GM12878 (cell line): ENCODE measurements at regions not wholly inside any gene's neighbourhood (a gene's known extent, or its start where the extent isn't known, plus 50 kb on each side); places are given as distances from the start of the nearest gene placed in this dataset.

Experiments used
- ATAC-seq: fragments of 200-7000 bp; cut with Tn5 transposase; 3 replicates; pipeline ENCODE4 v1.9.1; 2020; ENCODE audit warnings: mild to moderate bottlenecking, moderate library complexity
- BruUV-seq: library from RNA; stranded (reverse); fragments of 400-500 nt; replicated peaks from 2 replicates; lab custom pipeline; 2021; lab: Mats Ljungman, UMichigan
- CTCF ChIA-PET: fragments of 300-600 bp; sonication (Branson Sonifier 250); formaldehyde crosslinking; extraction: SDS; loops from one replicate; lab custom pipeline; 2021; ENCODE audit warnings: inconsistent platforms; lab: Yijun Ruan, JAX
- POLR2A ChIA-PET: fragments of 350-600 bp; formaldehyde crosslinking; extraction: SDS; loops from one replicate; lab custom pipeline; 2021; ENCODE audit warnings: inconsistent platforms; lab: Charles Lee
- RAD21 ChIA-PET: fragments of 300-600 bp; sonication (Branson Sonifier 250); formaldehyde crosslinking; loops from one replicate; lab custom pipeline; 2023; ENCODE audit warnings: antibody characterized with exemption; ENCODE audit not compliant: unreplicated experiment; lab: Charles Lee
- SMC1A ChIA-PET: fragments of 300-600 bp; sonication (Branson Sonifier 250); formaldehyde crosslinking; loops from one replicate; lab custom pipeline; 2023; ENCODE audit not compliant: unreplicated experiment, uncharacterized antibody; lab: Charles Lee
- DNase-seq: peaks from one replicate; pipeline ENCODE4 v3.0.0-alpha.2; 2011; ENCODE audit warnings: low read depth, low spot score
- FAIRE-seq: peaks from 3 replicates; lab custom pipeline; 2011; peaks lifted over from hg19 to GRCh38; lab: Jason Lieb, UNC
- H2AFZ ChIP-seq: 2 replicates; pipeline ENCODE4 v1.6.0; 2011; ENCODE audit warnings: low read depth, low read length, control low read depth; ENCODE audit not compliant: control insufficient read depth
- H3K27ac ChIP-seq: 2 replicates; pipeline ENCODE4 v1.5.1; 2011; ENCODE audit warnings: control low read depth; ENCODE audit not compliant: control insufficient read depth, insufficient read depth
- H3K27me3 ChIP-seq, 2 experiments: replicated peaks in 1 of 2; 2 replicates each; pipeline versions ENCODE4 v1.6.0 to v1.6.1; 2011; ENCODE audit warnings: low read length in 1 of 2; ENCODE audit not compliant: control insufficient read depth in 2 of 2, insufficient read depth in 2 of 2
- H3K36me3 ChIP-seq, 2 experiments: 2 replicates each; pipeline ENCODE4 v1.5.1; 2011; ENCODE audit warnings: low read length in 1 of 2; ENCODE audit not compliant: control insufficient read depth in 2 of 2, insufficient read depth in 2 of 2
- H3K4me1 ChIP-seq: 2 replicates; pipeline ENCODE4 v1.6.1; 2011; ENCODE audit warnings: mild to moderate bottlenecking, low read length, moderate library complexity, mixed read lengths; ENCODE audit not compliant: control insufficient read depth, insufficient read depth
- H3K4me2 ChIP-seq: 2 replicates; pipeline ENCODE4 v1.6.0; 2011; ENCODE audit warnings: control low read depth; ENCODE audit not compliant: control insufficient read depth, insufficient read depth
- H3K4me3 ChIP-seq: fragments of 200-600 bp; sonication (generic); 2 replicates; pipeline ENCODE4 v1.5.1; 2016
- H3K79me2 ChIP-seq: 2 replicates; pipeline ENCODE4 v1.6.0; 2011; ENCODE audit warnings: low read length; ENCODE audit not compliant: control insufficient read depth, insufficient read depth
- H3K9ac ChIP-seq: 2 replicates; pipeline ENCODE4 v1.8.0; 2011; ENCODE audit warnings: low read length, control low read depth, mixed read lengths; ENCODE audit not compliant: control insufficient read depth, insufficient read depth
- H3K9me3 ChIP-seq: replicated peaks from 3 replicates; pipeline ENCODE4 v1.5.1; 2011; ENCODE audit warnings: mild to moderate bottlenecking, low read length; ENCODE audit not compliant: control insufficient read depth, insufficient read depth
- H4K20me1 ChIP-seq: 2 replicates; pipeline ENCODE4 v1.6.0; 2011; ENCODE audit not compliant: control insufficient read depth, insufficient read depth
- CREB1 ChIP-seq: IDR thresholded peaks from 2 replicates; pipeline ENCODE4 v1.6.1; 2012; ENCODE audit warnings: low read depth, mild to moderate bottlenecking, inconsistent platforms
- E2F8 ChIP-seq: fragments of 450-650 bp; IDR thresholded peaks from 2 replicates; pipeline ENCODE4 v1.6.1; 2018; ENCODE audit warnings: mild to moderate bottlenecking, low read depth, moderate library complexity; ENCODE audit not compliant: partially characterized antibody
- EGR1 ChIP-seq, 2 experiments: IDR thresholded peaks; 1 replicate in 1 of 2; 2 replicates in 1 of 2; pipeline ENCODE4 v1.6.1; 2011 to 2012; ENCODE audit warnings: low read depth in 2 of 2, low read length in 2 of 2, borderline replicate concordance in 1 of 2, mild to moderate bottlenecking in 1 of 2, moderate library complexity in 1 of 2
- HDGF ChIP-seq: fragments of 450-650 bp; IDR thresholded peaks from 2 replicates; pipeline ENCODE4 v1.6.1; 2016; ENCODE audit warnings: antibody characterized with exemption
- IKZF1 ChIP-seq: fragments of 450-650 bp; conservative IDR thresholded peaks from 2 replicates; pipeline ENCODE4 v1.6.1; 2017; ENCODE audit warnings: antibody characterized with exemption, mild to moderate bottlenecking
- PAX5 ChIP-seq: IDR thresholded peaks from 2 replicates; pipeline ENCODE4 v1.6.1; 2011; ENCODE audit warnings: low read depth, low read length, borderline replicate concordance
- POLR2AphosphoS5 ChIP-seq: IDR thresholded peaks from 2 replicates; pipeline ENCODE4 v1.6.1; 2011; ENCODE audit warnings: mild to moderate bottlenecking, low read length, inconsistent platforms
- POU2F2 ChIP-seq: IDR thresholded peaks from 3 replicates; pipeline ENCODE4 v1.6.1; 2011; ENCODE audit warnings: low read depth, mild to moderate bottlenecking, low read length, borderline replicate concordance
- RBBP5 ChIP-seq: fragments of 200-600 bp; sonication (generic); conservative IDR thresholded peaks from 2 replicates; pipeline ENCODE4 v1.6.1; 2016
- RUNX3 ChIP-seq: IDR thresholded peaks from 2 replicates; pipeline ENCODE4 v1.6.1; 2012; ENCODE audit warnings: low read length, inconsistent platforms
- STAT1 ChIP-seq: fragments of 450-650 bp; conservative IDR thresholded peaks from 2 replicates; pipeline ENCODE4 v1.6.1; 2014; ENCODE audit warnings: antibody characterized with exemption, mild to moderate bottlenecking
- SUZ12 ChIP-seq: fragments of 200-600 bp; sonication (generic); IDR thresholded peaks from one replicate; pipeline ENCODE4 v1.6.1; 2018; ENCODE audit warnings: antibody characterized with exemption, mild to moderate bottlenecking; ENCODE audit not compliant: unreplicated experiment
- TCF12 ChIP-seq: IDR thresholded peaks from 2 replicates; pipeline ENCODE4 v1.6.1; 2011; ENCODE audit warnings: low read depth, mild to moderate bottlenecking, low read length
- TCF3 ChIP-seq: IDR thresholded peaks from 2 replicates; pipeline ENCODE4 v1.6.1; 2012; ENCODE audit warnings: low read depth, mild to moderate bottlenecking, low read length, borderline replicate concordance; ENCODE audit not compliant: insufficient read depth
- WGBS: methylation state at CpG from one replicate; pipeline ENCODE4 v1.1.6; 2016; ENCODE audit warnings: low lambda C conversion rate; ENCODE audit not compliant: insufficient replicate concordance, insufficient coverage; ENCODE audit errors: missing lambda C conversion rate; 5-methylcytosine and 5-hydroxymethylcytosine counted together
- in situ Hi-C: fragments of 300-500 bp; cut with MboI; formaldehyde crosslinking; loops from 9 replicates; pipeline ENCODE4 v1.14.3; 2018; ENCODE audit warnings: mixed read lengths
- intact Hi-C: fragments of 100-400 bp; cut with micrococcal nuclease; formaldehyde crosslinking; loops from one replicate; pipeline ENCODE4 v1.14.2; 2022; ENCODE audit not compliant: unreplicated experiment
- TF ChIP-seq, protein P1 (sequence below): IDR thresholded peaks from 2 replicates; pipeline ENCODE4 v1.6.1; 2011; ENCODE audit warnings: low read depth, low read length, improper control_type of control experiment, borderline replicate concordance
- TF ChIP-seq, protein P2 (sequence below): fragments of 450-650 bp; IDR thresholded peaks from 2 replicates; pipeline ENCODE4 v1.6.1; 2016; ENCODE audit warnings: mild to moderate bottlenecking

DNA sequence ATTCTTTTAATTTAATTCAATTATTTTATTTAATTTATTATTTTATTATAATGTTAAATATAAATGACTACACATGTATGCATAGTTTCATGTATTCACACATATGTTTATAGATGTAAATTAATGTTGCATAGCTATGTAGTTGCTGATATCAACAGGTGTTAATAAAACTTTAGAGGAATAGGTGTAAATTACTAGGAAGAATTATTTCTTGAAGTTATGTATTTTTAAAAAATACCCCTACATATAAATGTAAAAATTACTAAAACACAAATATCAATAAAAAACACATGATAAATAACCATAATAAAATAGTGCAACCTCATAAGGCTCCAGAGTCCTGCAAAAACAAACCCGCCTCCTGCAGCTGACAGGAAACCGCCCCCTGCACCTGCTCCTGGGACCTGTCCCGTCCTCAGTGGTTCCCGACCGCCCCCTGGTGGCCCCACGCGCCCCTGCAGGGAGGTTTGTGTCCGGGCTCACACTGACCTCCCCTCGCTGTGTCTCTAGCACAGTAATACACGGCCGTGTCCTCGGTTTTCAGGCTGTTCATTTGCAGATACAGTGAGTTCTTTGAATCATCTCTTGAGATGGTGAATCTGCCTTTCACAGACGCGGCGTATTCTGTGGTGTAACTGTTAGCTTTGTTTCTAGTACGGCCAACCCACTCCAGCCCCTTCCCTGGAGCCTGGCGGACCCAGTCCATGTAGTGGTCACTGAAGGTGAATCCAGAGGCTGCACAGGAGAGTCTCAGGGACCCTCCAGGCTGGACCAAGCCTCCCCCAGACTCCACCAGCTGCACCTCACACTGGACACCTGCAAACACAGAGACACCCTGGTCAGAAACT lies 1264.0 kb downstream of the TMEM121 start (continued):
- TF ChIP-seq E2F8 (no peak), EGR1 (IDR thresholded peaks at IDR 0.05; ENCODE audit: borderline replicate concordance in 1 of 2, low read depth in 2 of 2, low read length in 2 of 2) (peak in 1 of 2 experiments; percentile 62; a peak in 2 of 3 replicates), POU2F2 (0 out of 3 replicates have a peak, but pooled peaks have one; percentile 27), TCF3 (peak; percentile 93), RUNX3 (peak; percentile 31; the same call in 1 of the 2 replicates), SUZ12 (no peak), TCF12 (peak; percentile 90)
- TF ChIP-seq, all 136 proteins: peak for 12

- 49% methylated on average over 5 of the region's 5 CpGs for WGBS
- Histone ChIP-seq H3K9me3 (no peaks in the 10 kb centered on the region), H3K4me3 (no peak overlapping the region), H3K4me2 (no peak overlapping the region)
- ChIA-PET RAD21 (interaction anchor here (0.9 to 2.4 kb wide), 3 partner anchors 27 to 80 kb away, joined by 4 to 10 read pairs (median 6); no protein-coding TSS in a partner anchor), POLR2A (no interaction called here)
- ATAC-seq: peak; percentile 62
- no TSS peak for BruUV-seq
- intact Hi-C loops: loop anchor here (5.0 kb wide), 1 partner anchor 40 kb away; no protein-coding TSS in a partner anchor
- no peak for TF ChIP-seq HDGF
- no peak for TF ChIP-seq POLR2AphosphoS5
- no peak for TF ChIP-seq STAT1
- TF ChIP-seq CREB1: no peak
- no peak for TF ChIP-seq RBBP5
- TF ChIP-seq, protein P1, sequence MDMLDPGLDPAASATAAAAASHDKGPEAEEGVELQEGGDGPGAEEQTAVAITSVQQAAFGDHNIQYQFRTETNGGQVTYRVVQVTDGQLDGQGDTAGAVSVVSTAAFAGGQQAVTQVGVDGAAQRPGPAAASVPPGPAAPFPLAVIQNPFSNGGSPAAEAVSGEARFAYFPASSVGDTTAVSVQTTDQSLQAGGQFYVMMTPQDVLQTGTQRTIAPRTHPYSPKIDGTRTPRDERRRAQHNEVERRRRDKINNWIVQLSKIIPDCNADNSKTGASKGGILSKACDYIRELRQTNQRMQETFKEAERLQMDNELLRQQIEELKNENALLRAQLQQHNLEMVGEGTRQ: no peak
- 0 out of 2 replicates have a peak, but pooled peaks have one; percentile 11 for TF ChIP-seq IKZF1
- TF ChIP-seq PAX5: peak; percentile 35; the same call in 1 of the 2 replicates
- TF ChIP-seq, protein P2, sequence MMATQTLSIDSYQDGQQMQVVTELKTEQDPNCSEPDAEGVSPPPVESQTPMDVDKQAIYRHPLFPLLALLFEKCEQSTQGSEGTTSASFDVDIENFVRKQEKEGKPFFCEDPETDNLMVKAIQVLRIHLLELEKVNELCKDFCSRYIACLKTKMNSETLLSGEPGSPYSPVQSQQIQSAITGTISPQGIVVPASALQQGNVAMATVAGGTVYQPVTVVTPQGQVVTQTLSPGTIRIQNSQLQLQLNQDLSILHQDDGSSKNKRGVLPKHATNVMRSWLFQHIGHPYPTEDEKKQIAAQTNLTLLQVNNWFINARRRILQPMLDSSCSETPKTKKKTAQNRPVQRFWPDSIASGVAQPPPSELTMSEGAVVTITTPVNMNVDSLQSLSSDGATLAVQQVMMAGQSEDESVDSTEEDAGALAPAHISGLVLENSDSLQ: peak; percentile 61
- TF ChIP-seq, all 136 proteins: peak for 3
- Histone ChIP-seq H4K20me1 (no peaks in the 10 kb centered on the region), H3K27me3 (no peaks in the 10 kb centered on the region), H3K27ac (no peak overlapping the region), H3K79me2 (no peaks in the 10 kb centered on the region), H3K9ac (no peak overlapping the region), H2AFZ (no peak overlapping the region), H3K4me1 (no peaks in the 10 kb centered on the region), H3K36me3 (no peaks in the 10 kb centered on the region)
- in situ Hi-C loops: no loop called here
- FAIRE-seq (no peak), DNase-seq (no peak)
- ChIA-PET CTCF (interaction anchor here (0.7 to 5.8 kb wide), 11 partner anchors 10 to 228 kb away, joined by 3 to 61 read pairs (median 6); no protein-coding TSS in a partner anchor), SMC1A (interaction anchor here (0.7 to 1.5 kb wide), 2 partner anchors 7 to 80 kb away, joined by 3 to 4 read pairs; no protein-coding TSS in a partner anchor)
Observed at GRCh38 chr14:106792543-106792942, 1266.2 kb downstream of the TMEM121 start.
